Esophagus squamous epithelium (tissue), 5 donors: ENCODE measurements at regions not wholly inside any gene's neighbourhood (a gene's known extent, or its start where the extent isn't known, plus 50 kb on each side); places are given as distances from the start of the nearest gene placed in this dataset.

ENCODE experiments used
- DNase-seq: peaks from one replicate; lab custom pipeline; 2025; lab: John Stamatoyannopoulos, UW
- H3K27ac ChIP-seq, 4 donors: fragments of 200-600 bp; sonication (generic); one replicate each; pipeline ENCODE4 v1.5.1; 2016 to 2019; ENCODE audit warnings: mild to moderate bottlenecking in 1 of 4
- H3K27me3 ChIP-seq, 4 donors: fragments of 200-600 bp; sonication (generic); 1 replicate in 3 of 4; 2 replicates in 1 of 4; pipeline versions ENCODE4 v1.5.1 to v1.6.0; 2017 to 2021; ENCODE audit warnings: antibody characterized with exemption in 1 of 4
- H3K36me3 ChIP-seq, 3 donors: fragments of 200-600 bp; sonication (generic); one replicate each; pipeline ENCODE4 v1.5.1; 2016 to 2019
- H3K4me1 ChIP-seq, 3 donors: fragments of 200-600 bp; sonication (generic); one replicate each; pipeline ENCODE4 v1.5.1; 2017 to 2019
- H3K4me3 ChIP-seq, 4 donors: fragments of 200-600 bp; sonication (generic); 1 replicate in 3 of 4; 2 replicates in 1 of 4; pipeline ENCODE4 v1.5.1; 2016 to 2019; ENCODE audit warnings: mild to moderate bottlenecking in 2 of 4, moderate library complexity in 1 of 4
- H3K9me3 ChIP-seq, 3 donors: fragments of 200-600 bp; sonication (generic); one replicate each; pipeline ENCODE4 v1.5.1; 2016 to 2019
- CTCF ChIP-seq, 6 experiments: fragments of 450-650 bp in 4 of 6; fragments of 200-600 bp in 2 of 6; sonication (generic) in 2 of 6; IDR thresholded peaks; one replicate each; pipeline ENCODE4 v1.5.1; 2016 to 2019; ENCODE audit warnings: antibody characterized with exemption in 6 of 6, mild to moderate bottlenecking in 4 of 6, moderate library complexity in 4 of 6
- POLR2A ChIP-seq, 4 donors: fragments of 450-650 bp; IDR thresholded peaks; one replicate each; pipeline ENCODE4 v1.6.1; 2017; ENCODE audit warnings: antibody characterized with exemption in 4 of 4, mild to moderate bottlenecking in 4 of 4, moderate library complexity in 3 of 4
- WGBS, 2 donors: methylation state at CpG; one replicate each; pipeline ENCODE4 v1.1.5; 2018; 5-methylcytosine and 5-hydroxymethylcytosine counted together
- intact Hi-C: fragments of 100-400 bp; cut with DNase I; formaldehyde crosslinking; loops from one replicate; pipeline ENCODE4 v1.15.0; 2022
- donor health status: DM: yes; HTN: yes; CAD: no.

- WGBS, 2 donors: 63% methylated on average over 9 of the region's 9 CpGs
- Histone ChIP-seq H3K9me3 (no peaks in the 10 kb centered on the region), H3K4me3 (no peak overlapping the region), H3K27ac (no peak overlapping the region), H3K36me3 (no peaks in the 10 kb centered on the region), H3K27me3 (peaks cover 0 to 73% (median 0%) of the 10 kb centered on the region in 4 donors), H3K4me1 (peaks cover 0 to 14% (median 0%) of the 10 kb centered on the region in 3 donors)
- intact Hi-C loops: no loop called here
- DNase-seq: no peak
- no peak for TF ChIP-seq CTCF (IDR thresholded peaks at IDR 0.05)
- no peak for TF ChIP-seq POLR2A (IDR thresholded peaks at IDR 0.05)
Measured at GRCh38 chr9:135242049-135242396, 154.6 kb downstream of the OLFM1 start.

GRCh38 chr9:135242406-135242805 lies 154.9 kb downstream of the OLFM1 start:
- no peaks in the 10 kb centered on the region for H3K9me3 ChIP-seq
- no peak for DNase-seq
- H3K4me3 ChIP-seq: no peak overlapping the region
- H3K27me3 ChIP-seq: peaks cover 0 to 73% (median 0%) of the 10 kb centered on the region in 4 donors
- 78 to 79% methylated on average over 5 to 8 of the region's 11 CpGs for WGBS, 2 donors
- peaks cover 0 to 17% (median 0%) of the 10 kb centered on the region in 3 donors for H3K4me1 ChIP-seq
- intact Hi-C loops: no loop called here
- no peaks in the 10 kb centered on the region for H3K36me3 ChIP-seq
- H3K27ac ChIP-seq: no peak overlapping the region
- TF ChIP-seq CTCF (IDR thresholded peaks at IDR 0.05) (no peak), POLR2A (IDR thresholded peaks at IDR 0.05) (no peak)

GRCh38 chr9:135243201-135244190 lies 156.0 kb downstream of the OLFM1 start:
- no peak overlapping the region for H3K27ac ChIP-seq
- H3K27me3 ChIP-seq: peaks cover 0 to 76% (median 0%) of the 10 kb centered on the region in 4 donors
- DNase-seq: no peak
- intact Hi-C loops: no loop called here
- 70 to 71% methylated on average over 19 to 25 of the region's 31 CpGs for WGBS, 2 donors
- peaks cover 0 to 17% (median 0%) of the 10 kb centered on the region in 3 donors for H3K4me1 ChIP-seq
- no peak overlapping the region for H3K4me3 ChIP-seq
- no peaks in the 10 kb centered on the region for H3K9me3 ChIP-seq
- no peak for TF ChIP-seq CTCF (IDR thresholded peaks at IDR 0.05)
- H3K36me3 ChIP-seq: no peaks in the 10 kb centered on the region

DNA sequence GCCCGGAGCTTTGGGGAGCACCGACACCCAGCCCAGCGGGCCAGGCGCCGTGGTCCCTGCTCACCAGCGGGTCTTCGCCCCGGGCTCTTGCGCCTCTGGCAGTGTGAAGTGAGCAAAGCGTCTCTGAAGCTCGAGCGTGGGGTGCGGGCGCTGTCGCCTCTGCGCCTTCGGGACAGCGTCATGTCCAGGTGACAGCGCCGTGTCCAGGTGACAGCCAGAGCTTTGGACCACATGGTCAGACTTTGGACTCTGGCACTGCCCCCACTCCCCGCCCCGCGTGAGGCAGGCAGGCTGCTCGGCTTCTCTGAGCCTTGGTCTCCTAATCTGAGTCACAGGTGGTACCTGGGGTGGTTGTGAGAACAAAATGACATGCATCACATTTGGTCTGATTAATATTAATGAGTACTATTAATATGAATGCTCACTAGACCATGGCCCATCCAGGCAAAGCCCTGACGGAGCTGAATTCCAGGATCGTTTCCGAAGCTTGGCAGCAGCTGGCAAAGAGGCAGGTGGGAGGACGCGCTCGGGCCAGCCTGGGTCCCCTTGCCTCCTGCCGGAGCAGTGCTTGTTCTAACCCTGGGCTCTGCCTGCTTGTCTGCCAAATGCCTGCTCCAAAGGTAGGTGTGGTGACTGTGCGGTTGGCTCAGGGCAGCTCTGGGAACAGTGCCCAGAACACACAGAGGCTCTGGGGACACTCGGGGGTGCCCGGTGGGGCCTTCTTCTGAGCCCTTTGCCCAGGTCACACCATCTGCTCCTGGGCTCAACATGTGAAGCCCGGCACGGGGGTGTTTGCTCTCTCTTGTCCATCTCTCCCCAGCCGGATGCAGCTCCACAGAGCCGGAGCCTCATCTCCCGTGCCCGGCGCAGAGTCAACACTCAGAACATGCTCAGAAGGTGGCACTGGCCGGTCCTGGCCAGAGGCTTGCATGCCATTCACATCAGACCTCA lies 157.1 kb downstream of the OLFM1 start:
- no peak overlapping the region for H3K4me3 ChIP-seq
- peaks cover 0 to 86% (median 0%) of the 10 kb centered on the region in 4 donors for H3K27me3 ChIP-seq
- 20 to 65% methylated on average over 2 to 29 of the region's 42 CpGs for WGBS, 2 donors
- no peak overlapping the region for H3K27ac ChIP-seq
- no peak for DNase-seq
- no peaks in the 10 kb centered on the region for H3K9me3 ChIP-seq
- peaks cover 0 to 17% (median 0%) of the 10 kb centered on the region in 3 donors for H3K4me1 ChIP-seq
- intact Hi-C loops: no loop called here
- TF ChIP-seq POLR2A (IDR thresholded peaks at IDR 0.05): no peak
- TF ChIP-seq CTCF (IDR thresholded peaks at IDR 0.05): no peak
- H3K36me3 ChIP-seq: no peaks in the 10 kb centered on the region
